ENCODE measurements at regions not wholly inside any gene's neighbourhood (a gene's known extent, or its start where the extent isn't known, plus 50 kb on each side); places are given as distances from the start of the nearest gene placed in this dataset.

DNA sequence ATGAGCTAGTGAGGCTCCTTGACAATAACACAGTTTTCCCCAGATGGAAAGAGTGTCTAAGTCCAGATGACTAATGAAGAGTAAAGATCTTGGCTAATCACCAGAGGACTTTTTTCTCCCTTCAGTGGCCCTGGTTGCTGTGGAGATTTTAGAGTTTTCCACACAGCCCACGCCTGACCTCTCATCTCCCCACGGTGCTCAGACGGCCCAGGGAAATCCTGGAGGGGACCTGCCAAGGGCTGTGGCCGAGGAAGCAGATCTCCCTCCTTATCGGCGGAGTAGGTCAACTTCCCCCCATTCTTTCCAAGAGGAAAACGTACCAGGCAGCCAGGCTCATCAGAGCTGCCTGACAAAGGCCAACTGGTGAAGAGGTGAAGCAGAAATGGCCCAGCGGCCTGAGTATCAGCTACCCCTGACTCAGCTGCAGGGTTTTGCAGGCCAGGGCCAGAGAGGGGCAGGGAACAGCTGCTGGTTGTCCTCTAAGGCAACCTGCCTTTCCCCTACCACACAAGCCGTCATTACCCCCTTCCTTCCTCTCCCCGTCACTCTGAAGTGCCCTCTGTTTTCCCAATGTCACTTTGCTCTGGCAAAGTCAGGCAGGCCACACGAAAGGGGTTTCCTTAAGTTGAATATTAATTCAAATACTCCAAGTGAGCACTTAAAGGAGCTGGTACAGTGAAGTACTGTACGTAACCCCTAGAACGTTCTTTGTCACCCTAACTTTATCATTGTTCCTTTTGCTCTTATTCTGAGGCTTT is 140.2 kb upstream of the ADAMTS18 start:
- TF ChIP-seq POLR2A (IDR thresholded peaks at IDR 0.05; ENCODE audit: low read depth, low read length) (peak; percentile 52), EZH2 (IDR thresholded peaks at IDR 0.05; ENCODE audit: borderline replicate concordance, low read depth, low read length, severe bottlenecking) (no peak), JUN (IDR thresholded peaks at IDR 0.05; ENCODE audit: borderline replicate concordance, insufficient read depth, insufficient read length, low read depth) (peak; percentile 52), GATA2 (IDR thresholded peaks at IDR 0.05; ENCODE audit: insufficient read depth, insufficient read length, low read depth, low read length) (peak; percentile 91), POLR2AphosphoS5 (IDR thresholded peaks at IDR 0.05; ENCODE audit: insufficient read depth, low read depth, low read length) (no peak), FOS (IDR thresholded peaks at IDR 0.05; ENCODE audit: borderline replicate concordance, insufficient read depth, low read length) (peak; percentile 66), MYC (IDR thresholded peaks at IDR 0.05; ENCODE audit: low read depth, low read length) (no peak), CTCF (IDR thresholded peaks at IDR 0.05; ENCODE audit: extremely low read depth in 1 of 2, insufficient read depth in 1 of 2, low read depth in 1 of 2, low read length in 2 of 2) (no peak)
- TF ChIP-seq, protein P1, sequence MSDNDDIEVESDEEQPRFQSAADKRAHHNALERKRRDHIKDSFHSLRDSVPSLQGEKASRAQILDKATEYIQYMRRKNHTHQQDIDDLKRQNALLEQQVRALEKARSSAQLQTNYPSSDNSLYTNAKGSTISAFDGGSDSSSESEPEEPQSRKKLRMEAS (IDR thresholded peaks at IDR 0.05; ENCODE audit: insufficient read depth, insufficient read length), result peak; percentile 13
- DNase-seq (ENCODE audit: low read depth, low spot score) (peak; percentile 98), FAIRE-seq (peak; percentile 90)
- ChIA-PET POLR2A (interaction anchor here (0.7 to 1.6 kb wide), 5 partner anchors 10 to 143 kb away, joined by 3 to 7 read pairs (median 5); no protein-coding TSS in a partner anchor), CTCF (interaction anchor here (0.7 to 3.0 kb wide), 11 partner anchors 8 to 168 kb away, joined by 3 to 21 read pairs (median 6); partner anchors contain the start of gene ADAMTS18)
- no peak overlapping the region for H3K4me3 ChIP-seq (replicated peaks in 1 of 3; ENCODE audit: insufficient read depth in 1 of 3, low read depth in 1 of 3, low read length in 3 of 3)
- H3K4me2 ChIP-seq (ENCODE audit: insufficient read depth, low read length), result peak overlapping the region; percentile 26
- no peaks in the 10 kb centered on the region for H3K9me1 ChIP-seq (replicated peaks; ENCODE audit: control insufficient read depth, extremely low read depth, insufficient read depth, low read length)
- intact Hi-C loops (cut with micrococcal nuclease) (loop anchor here (1.0 to 2.0 kb wide), 5 partner anchors 10 to 276 kb away; no protein-coding TSS in a partner anchor), dilution Hi-C loops (cut with MboI; ENCODE audit: extremely low pct_ligation_motif_present, low sequenced_read_pairs) (loop anchor here (25.0 kb wide), 1 partner anchor 338 kb away; no protein-coding TSS in a partner anchor)
- peaks cover 49% of the 10 kb centered on the region for H3K4me1 ChIP-seq (ENCODE audit: control insufficient read depth, extremely low read depth, insufficient read depth, low read length)
- H3K36me3 ChIP-seq (ENCODE audit: control insufficient read depth in 2 of 2, extremely low read depth in 1 of 2, insufficient read depth in 2 of 2, low read length in 2 of 2), result no peaks in the 10 kb centered on the region
- H3K79me2 ChIP-seq (ENCODE audit: control insufficient read depth, insufficient read depth, low read length), result no peaks in the 10 kb centered on the region
- no peaks in the 10 kb centered on the region for H3K27me3 ChIP-seq (ENCODE audit: control insufficient read depth in 2 of 2, insufficient read depth in 2 of 2, low read length in 2 of 2)
- H3K9me3 ChIP-seq (replicated peaks; ENCODE audit: control insufficient read depth, insufficient read depth, low read length), result no peaks in the 10 kb centered on the region
- H4K20me1 ChIP-seq (replicated peaks; ENCODE audit: control insufficient read depth, extremely low read depth, insufficient read depth, low read length), result no peaks in the 10 kb centered on the region
- H3K27ac ChIP-seq (ENCODE audit: insufficient read depth, low read depth, low read length), result peak overlapping the region; percentile 95
- no TSS peak for BruUV-seq (replicated peaks)
- H2AFZ ChIP-seq (ENCODE audit: low read depth, low read length), result peak overlapping the region; percentile 60
- peak overlapping the region; percentile 66 for H3K9ac ChIP-seq (replicated peaks; ENCODE audit: extremely low read depth, insufficient read depth, low read length)

Data from endothelial cell of umbilical vein (primary cell).